Astrocyte (in vitro differentiated cells and primary cell): ENCODE measurements at regions not wholly inside any gene's neighbourhood (a gene's known extent, or its start where the extent isn't known, plus 50 kb on each side); places are given as distances from the start of the nearest gene placed in this dataset.

ENCODE experiments used
- DNase-seq: peaks from one replicate; pipeline ENCODE4 v3.0.0-alpha.2; 2010; ENCODE audit warnings: low read depth
- FAIRE-seq: peaks from 2 replicates; lab custom pipeline; 2011; peaks lifted over from hg19 to GRCh38; lab: Jason Lieb, UNC
- H2AFZ ChIP-seq: 2 replicates; pipeline ENCODE4 v1.6.0; 2012; ENCODE audit warnings: low read depth, low read length, inconsistent platforms
- H3K27ac ChIP-seq: 2 replicates; pipeline ENCODE4 v1.5.1; 2011; ENCODE audit warnings: low read depth, low read length, inconsistent platforms
- H3K27me3 ChIP-seq: 2 replicates; pipeline ENCODE4 v1.6.0; 2011; ENCODE audit warnings: low read length, inconsistent platforms; ENCODE audit not compliant: insufficient read depth
- H3K36me3 ChIP-seq: 2 replicates; pipeline ENCODE4 v1.5.1; 2011; ENCODE audit warnings: low read length, inconsistent platforms; ENCODE audit not compliant: insufficient read depth
- H3K4me1 ChIP-seq: 2 replicates; pipeline ENCODE4 v1.5.1; 2011; ENCODE audit warnings: low read length, inconsistent platforms; ENCODE audit not compliant: insufficient read depth
- H3K4me2 ChIP-seq: 2 replicates; pipeline ENCODE4 v1.6.0; 2012; ENCODE audit warnings: low read length, inconsistent platforms
- H3K4me3 ChIP-seq: 2 replicates; pipeline ENCODE4 v1.5.1; 2011; ENCODE audit warnings: low read depth, mild to moderate bottlenecking, low read length, inconsistent platforms; ENCODE audit not compliant: insufficient read depth
- H3K79me2 ChIP-seq: 2 replicates; pipeline ENCODE4 v1.6.0; 2012; ENCODE audit warnings: mild to moderate bottlenecking, low read length, inconsistent platforms; ENCODE audit not compliant: insufficient read depth
- H3K9ac ChIP-seq: 2 replicates; pipeline ENCODE4 v1.6.0; 2012; ENCODE audit warnings: mild to moderate bottlenecking, low read length, inconsistent platforms
- H3K9me3 ChIP-seq: 2 replicates; pipeline ENCODE4 v1.5.1; 2012; ENCODE audit warnings: low read depth, mild to moderate bottlenecking, low read length, inconsistent platforms; ENCODE audit not compliant: insufficient read depth
- H4K20me1 ChIP-seq: 2 replicates; pipeline ENCODE4 v1.6.0; 2012; ENCODE audit warnings: low read length, inconsistent platforms; ENCODE audit not compliant: insufficient read depth
- H3K27ac Mint-ChIP-seq: one replicate; pipeline ENCODE4 v1.8.0; 2021; ENCODE audit warnings: mild to moderate bottlenecking, mixed read lengths; ENCODE audit not compliant: unreplicated experiment
- H3K27me3 Mint-ChIP-seq: one replicate; pipeline ENCODE4 v1.8.0; 2021; ENCODE audit warnings: low read depth, mixed read lengths; ENCODE audit not compliant: unreplicated experiment
- H3K36me3 Mint-ChIP-seq: one replicate; pipeline ENCODE4 v1.8.0; 2021; ENCODE audit warnings: low read depth, mixed read lengths; ENCODE audit not compliant: unreplicated experiment
- H3K4me1 Mint-ChIP-seq: one replicate; pipeline ENCODE4 v1.8.0; 2021; ENCODE audit warnings: low read depth, mixed read lengths; ENCODE audit not compliant: unreplicated experiment
- H3K4me3 Mint-ChIP-seq: one replicate; pipeline ENCODE4 v1.8.0; 2021; ENCODE audit warnings: mild to moderate bottlenecking, moderate library complexity, mixed read lengths; ENCODE audit not compliant: unreplicated experiment
- H3K9me3 Mint-ChIP-seq: one replicate; pipeline ENCODE4 v1.8.0; 2021; ENCODE audit warnings: mild to moderate bottlenecking, mixed read lengths; ENCODE audit not compliant: unreplicated experiment
- EZH2 ChIP-seq: IDR thresholded peaks from 2 replicates; pipeline ENCODE4 v1.6.1; 2012; ENCODE audit warnings: mild to moderate bottlenecking, low read length, inconsistent platforms; ENCODE audit not compliant: insufficient read depth
- TF ChIP-seq, protein P1 (sequence below): IDR thresholded peaks from 2 replicates; pipeline ENCODE4 v1.5.1; 2011; ENCODE audit warnings: low read depth, mild to moderate bottlenecking, inconsistent platforms, low read length, moderate library complexity; ENCODE audit not compliant: insufficient read depth

DNA sequence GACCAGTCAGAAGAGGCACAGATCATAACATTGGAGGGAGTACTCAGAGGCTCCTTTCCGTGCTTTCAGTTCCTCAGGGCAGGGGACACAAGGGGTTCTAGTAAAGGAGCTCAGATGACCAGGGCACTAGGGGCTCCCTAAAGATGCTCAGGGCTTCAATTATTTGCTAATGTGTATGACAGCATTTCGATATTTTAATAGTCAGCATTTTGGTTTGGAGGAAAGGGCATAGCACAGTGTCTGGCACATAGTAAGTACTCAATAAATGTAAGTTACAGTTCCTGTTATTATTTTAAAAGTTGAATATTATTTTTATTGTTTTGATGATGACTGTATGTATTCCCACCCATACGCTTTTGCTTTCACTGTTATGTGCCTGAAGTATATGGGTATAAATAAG is 260.0 kb downstream of the REEP3 start:
- no peak for FAIRE-seq
- Histone ChIP-seq H3K79me2 (no peaks in the 10 kb centered on the region), H4K20me1 (no peaks in the 10 kb centered on the region), H3K4me3 (no peak overlapping the region), H3K9me3 (no peaks in the 10 kb centered on the region), H3K27me3 (no peaks in the 10 kb centered on the region), H3K4me2 (no peak overlapping the region), H3K9ac (no peak overlapping the region), H2AFZ (no peak overlapping the region), H3K27ac (no peak overlapping the region), H3K4me1 (no peaks in the 10 kb centered on the region), H3K36me3 (no peaks in the 10 kb centered on the region)
- H3K4me1 Mint-ChIP-seq: no peaks in the 10 kb centered on the region
- H3K9me3 Mint-ChIP-seq: peaks cover 3% of the 10 kb centered on the region
- H3K27me3 Mint-ChIP-seq: no peaks in the 10 kb centered on the region
- no peak for TF ChIP-seq EZH2
- TF ChIP-seq, protein P1, sequence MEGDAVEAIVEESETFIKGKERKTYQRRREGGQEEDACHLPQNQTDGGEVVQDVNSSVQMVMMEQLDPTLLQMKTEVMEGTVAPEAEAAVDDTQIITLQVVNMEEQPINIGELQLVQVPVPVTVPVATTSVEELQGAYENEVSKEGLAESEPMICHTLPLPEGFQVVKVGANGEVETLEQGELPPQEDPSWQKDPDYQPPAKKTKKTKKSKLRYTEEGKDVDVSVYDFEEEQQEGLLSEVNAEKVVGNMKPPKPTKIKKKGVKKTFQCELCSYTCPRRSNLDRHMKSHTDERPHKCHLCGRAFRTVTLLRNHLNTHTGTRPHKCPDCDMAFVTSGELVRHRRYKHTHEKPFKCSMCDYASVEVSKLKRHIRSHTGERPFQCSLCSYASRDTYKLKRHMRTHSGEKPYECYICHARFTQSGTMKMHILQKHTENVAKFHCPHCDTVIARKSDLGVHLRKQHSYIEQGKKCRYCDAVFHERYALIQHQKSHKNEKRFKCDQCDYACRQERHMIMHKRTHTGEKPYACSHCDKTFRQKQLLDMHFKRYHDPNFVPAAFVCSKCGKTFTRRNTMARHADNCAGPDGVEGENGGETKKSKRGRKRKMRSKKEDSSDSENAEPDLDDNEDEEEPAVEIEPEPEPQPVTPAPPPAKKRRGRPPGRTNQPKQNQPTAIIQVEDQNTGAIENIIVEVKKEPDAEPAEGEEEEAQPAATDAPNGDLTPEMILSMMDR: no peak
- H3K36me3 Mint-ChIP-seq: no peaks in the 10 kb centered on the region
- no peak for DNase-seq
- H3K4me3 Mint-ChIP-seq: no peak overlapping the region
- no peak overlapping the region for H3K27ac Mint-ChIP-seq

DNA sequence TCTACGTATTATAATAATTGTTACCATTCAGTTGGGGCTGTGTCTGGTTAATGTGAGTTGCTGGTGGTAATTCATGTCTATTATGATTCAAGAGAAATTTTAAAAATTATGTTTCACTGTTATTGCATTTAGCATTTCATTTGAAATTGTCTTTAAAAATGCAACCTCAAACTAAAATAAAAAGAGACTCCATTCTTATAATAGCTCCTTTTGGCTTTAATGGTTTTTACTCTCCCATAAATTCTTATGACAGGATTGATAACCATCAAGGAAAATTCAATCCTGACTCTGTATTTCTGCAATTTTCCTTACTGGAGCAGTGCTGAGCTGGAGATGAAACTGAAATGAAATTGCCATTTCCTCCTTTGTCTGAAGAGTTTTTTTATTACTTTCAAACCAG is 262.7 kb downstream of the REEP3 start:
- H2AFZ ChIP-seq: no peak overlapping the region
- no peaks in the 10 kb centered on the region for H4K20me1 ChIP-seq
- no peak overlapping the region for H3K4me3 Mint-ChIP-seq
- H3K79me2 ChIP-seq: no peaks in the 10 kb centered on the region
- no peak for FAIRE-seq
- no peak overlapping the region for H3K4me3 ChIP-seq
- H3K27ac ChIP-seq: no peak overlapping the region
- H3K9ac ChIP-seq: no peak overlapping the region
- no peak overlapping the region for H3K4me2 ChIP-seq
- H3K27ac Mint-ChIP-seq: no peak overlapping the region
- no peaks in the 10 kb centered on the region for H3K9me3 ChIP-seq
- peaks cover 2% of the 10 kb centered on the region for H3K9me3 Mint-ChIP-seq
- no peaks in the 10 kb centered on the region for H3K4me1 Mint-ChIP-seq
- H3K27me3 ChIP-seq: no peaks in the 10 kb centered on the region
- H3K4me1 ChIP-seq: no peaks in the 10 kb centered on the region
- H3K27me3 Mint-ChIP-seq: peaks cover 4% of the 10 kb centered on the region
- no peaks in the 10 kb centered on the region for H3K36me3 ChIP-seq
- no peaks in the 10 kb centered on the region for H3K36me3 Mint-ChIP-seq
- DNase-seq: no peak
- TF ChIP-seq, protein P1: no peak
- no peak for TF ChIP-seq EZH2

DNA sequence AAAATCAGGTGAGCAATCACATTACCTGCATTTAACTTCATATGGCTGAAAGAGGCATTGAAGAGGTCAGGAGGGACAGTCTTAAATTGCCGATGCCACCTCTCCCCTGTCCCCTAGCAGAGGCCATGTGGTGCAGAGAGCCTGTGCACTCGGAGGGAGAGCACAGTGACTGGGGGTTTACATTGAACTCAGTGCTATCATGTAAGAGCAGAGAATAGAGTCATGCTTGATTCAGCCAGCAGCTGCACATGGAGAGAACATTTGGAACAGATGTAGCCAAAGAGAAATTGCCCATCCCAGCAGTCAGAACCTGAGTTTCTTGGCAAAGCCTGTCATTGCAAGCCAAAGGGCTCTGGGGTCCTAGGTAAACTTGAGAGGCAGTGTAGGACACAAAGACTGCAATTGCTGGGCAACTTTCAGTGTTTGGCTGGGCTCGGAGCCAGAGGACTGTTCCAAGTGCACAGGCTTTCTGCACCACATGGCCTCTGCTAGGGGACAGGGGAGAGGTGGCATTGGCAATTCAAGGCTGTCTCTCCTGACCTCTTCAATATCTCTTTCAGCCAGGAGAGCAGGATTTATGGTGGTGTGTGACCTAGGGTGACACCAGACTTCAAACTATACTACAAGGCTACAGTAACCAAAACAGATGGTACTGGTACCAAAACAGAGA is 267.1 kb downstream of the REEP3 start:
- peaks cover 4% of the 10 kb centered on the region for H3K27me3 Mint-ChIP-seq
- no peaks in the 10 kb centered on the region for H3K4me1 ChIP-seq
- H3K36me3 Mint-ChIP-seq: no peaks in the 10 kb centered on the region
- H3K36me3 ChIP-seq: no peaks in the 10 kb centered on the region
- H3K9me3 ChIP-seq: no peaks in the 10 kb centered on the region
- H3K9me3 Mint-ChIP-seq: peaks cover 5% of the 10 kb centered on the region
- H3K4me1 Mint-ChIP-seq: no peaks in the 10 kb centered on the region
- H3K79me2 ChIP-seq: no peaks in the 10 kb centered on the region
- no peak overlapping the region for H3K4me2 ChIP-seq
- H3K27me3 ChIP-seq: no peaks in the 10 kb centered on the region
- no peak for DNase-seq
- H3K4me3 Mint-ChIP-seq: no peak overlapping the region
- no peak for FAIRE-seq
- H2AFZ ChIP-seq: no peak overlapping the region
- no peak overlapping the region for H3K27ac Mint-ChIP-seq
- H3K4me3 ChIP-seq: no peak overlapping the region
- no peak overlapping the region for H3K9ac ChIP-seq
- no peak overlapping the region for H3K27ac ChIP-seq
- H4K20me1 ChIP-seq: no peaks in the 10 kb centered on the region
- TF ChIP-seq, protein P1: no peak
- no peak for TF ChIP-seq EZH2
